Omental fat pad (tissue), 3 donors: ENCODE measurements at regions not wholly inside any gene's neighbourhood (a gene's known extent, or its start where the extent isn't known, plus 50 kb on each side); places are given as distances from the start of the nearest gene placed in this dataset.

ENCODE experiments used
- ATAC-seq: fragments of 150-250 bp; one replicate; pipeline ENCODE4 v1.9.1; 2016; ENCODE audit warnings: mild to moderate bottlenecking, moderate library complexity; ENCODE audit not compliant: low FRiP score
- DNase-seq: peaks from one replicate; pipeline ENCODE4 v3.0.0-alpha.2; 2019; ENCODE audit warnings: low spot score
- CTCF ChIP-seq, 3 donors: fragments of 450-650 bp; IDR thresholded peaks; one replicate each; pipeline ENCODE4 v1.5.1; 2016 to 2017; ENCODE audit warnings: antibody characterized with exemption in 3 of 3, mild to moderate bottlenecking in 3 of 3, moderate library complexity in 2 of 3

- no peak for TF ChIP-seq CTCF (IDR thresholded peaks at IDR 0.05)
- ATAC-seq (no peak), DNase-seq (no peak)
Measured at GRCh38 chr4:17310269-17310652, 201.6 kb downstream of the QDPR start.

- DNase-seq (no peak), ATAC-seq (no peak)
- TF ChIP-seq CTCF (IDR thresholded peaks at IDR 0.05), result no peak
Measured at GRCh38 chr4:17309567-17310268, 202.2 kb downstream of the QDPR start.

- DNase-seq, result no peak
- ATAC-seq, result no peak
- no peak for TF ChIP-seq CTCF (IDR thresholded peaks at IDR 0.05)
Measured at GRCh38 chr4:17301869-17302268, 210.0 kb downstream of the QDPR start.

GRCh38 chr4:17301266-17301665 is 210.6 kb downstream of the QDPR start:
- no peak for DNase-seq
- no peak for ATAC-seq
- no peak for TF ChIP-seq CTCF (IDR thresholded peaks at IDR 0.05)

DNA sequence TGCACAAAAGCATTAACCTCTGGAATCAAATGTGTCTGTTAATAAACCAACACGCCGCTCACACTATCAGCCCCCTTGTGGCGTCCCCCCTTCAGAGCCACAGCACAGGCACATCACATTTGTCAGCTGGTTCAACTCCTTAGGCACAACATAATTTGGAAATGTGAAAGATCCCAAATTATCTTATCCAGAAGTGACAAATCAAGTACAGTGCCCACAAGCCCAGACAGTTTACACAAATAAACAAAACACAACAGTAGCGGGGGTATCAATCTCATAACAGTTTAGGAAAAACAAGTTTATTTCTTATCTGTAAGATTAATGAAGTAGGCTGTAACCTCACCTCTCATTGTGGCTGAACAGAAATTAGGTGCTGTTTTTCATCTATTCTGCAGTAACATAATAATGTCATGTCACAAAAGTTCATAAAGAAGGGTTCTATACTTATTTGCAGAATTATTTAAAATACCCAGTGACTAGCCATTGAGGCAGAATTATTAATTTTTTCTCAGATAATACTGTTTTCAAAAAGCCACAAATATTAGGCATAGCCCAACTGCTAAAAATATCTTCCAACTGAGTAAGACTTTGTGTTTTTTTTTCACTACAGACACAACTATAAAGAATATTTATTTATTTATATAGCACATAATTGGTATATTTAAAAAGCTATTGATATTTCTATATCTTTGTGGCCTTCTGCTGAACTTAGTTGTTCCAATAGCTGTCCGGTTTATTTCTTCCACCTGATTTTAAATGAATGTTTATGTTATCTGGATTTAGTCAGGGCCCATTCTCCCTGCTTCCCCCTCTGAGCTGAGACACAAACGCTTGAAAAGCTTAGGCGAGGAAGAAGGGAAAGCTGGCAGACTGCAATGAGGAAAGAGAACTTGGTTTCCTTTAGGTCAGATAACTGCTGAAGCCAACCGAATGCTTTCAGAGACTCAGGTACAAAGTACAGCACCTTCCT is 214.7 kb downstream of the QDPR start:
- no peak for ATAC-seq
- DNase-seq, result no peak
- TF ChIP-seq CTCF (IDR thresholded peaks at IDR 0.05), result no peak

DNA sequence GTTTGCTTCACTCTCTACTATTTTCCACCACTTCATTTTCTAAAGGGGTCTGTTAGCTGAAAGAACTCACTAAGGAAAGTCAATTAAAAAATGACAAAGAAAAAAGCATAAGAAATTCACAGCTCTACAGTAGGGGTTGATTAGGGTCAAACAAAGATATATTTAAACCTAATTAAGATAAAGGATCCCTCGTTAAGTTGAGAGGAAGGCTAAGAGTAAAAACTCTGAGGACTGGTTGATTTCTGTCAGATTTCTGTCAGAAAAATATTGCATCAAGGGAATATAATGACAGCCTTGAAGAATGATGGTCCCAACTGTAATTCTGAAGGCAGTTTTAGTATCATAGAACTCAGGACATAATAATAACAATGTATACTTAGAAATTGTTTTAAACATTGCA is 218.0 kb downstream of the QDPR start:
- no peak for DNase-seq
- no peak for ATAC-seq
- TF ChIP-seq CTCF (IDR thresholded peaks at IDR 0.05), result no peak
